ENCODE measurements at regions not wholly inside any gene's neighbourhood (a gene's known extent, or its start where the extent isn't known, plus 50 kb on each side); places are given as distances from the start of the nearest gene placed in this dataset.

GRCh38 chr4:137129845-137130244, 402.4 kb downstream of the PCDH18 start:
- TF ChIP-seq EGR1 (IDR thresholded peaks at IDR 0.05): no peak
- TF ChIP-seq CREB1 (IDR thresholded peaks at IDR 0.05; ENCODE audit: low read depth): no peak
- no peak for TF ChIP-seq FOXM1 (IDR thresholded peaks at IDR 0.05; ENCODE audit: borderline replicate concordance, low read depth)
- TF ChIP-seq TAF1 (IDR thresholded peaks at IDR 0.05; ENCODE audit: low read depth): no peak

- TF ChIP-seq CREB1 (IDR thresholded peaks at IDR 0.05; ENCODE audit: low read depth) (no peak), ZBTB7A (IDR thresholded peaks at IDR 0.05; ENCODE audit: low read depth) (no peak), FOXM1 (IDR thresholded peaks at IDR 0.05; ENCODE audit: borderline replicate concordance, low read depth) (no peak), CEBPB (IDR thresholded peaks at IDR 0.05) (no peak), TCF12 (IDR thresholded peaks at IDR 0.05; ENCODE audit: low read depth) (no peak), TAF1 (IDR thresholded peaks at IDR 0.05; ENCODE audit: low read depth) (no peak), EGR1 (IDR thresholded peaks at IDR 0.05) (no peak), YY1 (IDR thresholded peaks at IDR 0.05; ENCODE audit: low read depth) (no peak), REST (IDR thresholded peaks at IDR 0.05; ENCODE audit: low read depth) (no peak)
Measured at GRCh38 chr4:137129441-137129840, 402.9 kb downstream of the PCDH18 start.

- TF ChIP-seq FOXM1 (IDR thresholded peaks at IDR 0.05; ENCODE audit: borderline replicate concordance, low read depth) (no peak), EGR1 (IDR thresholded peaks at IDR 0.05) (no peak)
Measured at GRCh38 chr4:137125011-137125410, 407.3 kb downstream of the PCDH18 start.

- TF ChIP-seq EGR1 (IDR thresholded peaks at IDR 0.05): no peak
- peak; percentile 84 for TF ChIP-seq RAD21 (IDR thresholded peaks at IDR 0.05; ENCODE audit: low read depth)
Measured at GRCh38 chr4:137124278-137124932, 407.9 kb downstream of the PCDH18 start.

- TF ChIP-seq ZBTB7A (IDR thresholded peaks at IDR 0.05; ENCODE audit: low read depth) (no peak), TCF12 (IDR thresholded peaks at IDR 0.05; ENCODE audit: low read depth) (no peak), EP300 (IDR thresholded peaks at IDR 0.05; ENCODE audit: borderline replicate concordance) (no peak), TAF1 (IDR thresholded peaks at IDR 0.05; ENCODE audit: low read depth) (no peak), REST (IDR thresholded peaks at IDR 0.05; ENCODE audit: low read depth) (no peak), EGR1 (IDR thresholded peaks at IDR 0.05) (no peak), NFIC (IDR thresholded peaks at IDR 0.05) (no peak), TEAD4 (IDR thresholded peaks at IDR 0.05) (no peak), CEBPB (IDR thresholded peaks at IDR 0.05) (no peak), CREB1 (IDR thresholded peaks at IDR 0.05; ENCODE audit: low read depth) (no peak), MAX (IDR thresholded peaks at IDR 0.05) (no peak), USF1 (IDR thresholded peaks at IDR 0.05) (no peak), RAD21 (IDR thresholded peaks at IDR 0.05; ENCODE audit: low read depth) (no peak), FOXM1 (IDR thresholded peaks at IDR 0.05; ENCODE audit: borderline replicate concordance, low read depth) (no peak), YY1 (IDR thresholded peaks at IDR 0.05; ENCODE audit: low read depth) (no peak)
Measured at GRCh38 chr4:137122876-137123275, 409.4 kb downstream of the PCDH18 start.

- no peak for TF ChIP-seq USF1 (IDR thresholded peaks at IDR 0.05)
- no peak for TF ChIP-seq YY1 (IDR thresholded peaks at IDR 0.05; ENCODE audit: low read depth)
- TF ChIP-seq EGR1 (IDR thresholded peaks at IDR 0.05): no peak
- TF ChIP-seq RAD21 (IDR thresholded peaks at IDR 0.05; ENCODE audit: low read depth): no peak
- no peak for TF ChIP-seq FOXM1 (IDR thresholded peaks at IDR 0.05; ENCODE audit: borderline replicate concordance, low read depth)
- no peak for TF ChIP-seq CEBPB (IDR thresholded peaks at IDR 0.05)
- no peak for TF ChIP-seq TEAD4 (IDR thresholded peaks at IDR 0.05)
- no peak for TF ChIP-seq CREB1 (IDR thresholded peaks at IDR 0.05; ENCODE audit: low read depth)
- TF ChIP-seq NFIC (IDR thresholded peaks at IDR 0.05): no peak
- TF ChIP-seq TAF1 (IDR thresholded peaks at IDR 0.05; ENCODE audit: low read depth): no peak
- TF ChIP-seq REST (IDR thresholded peaks at IDR 0.05; ENCODE audit: low read depth): no peak
- TF ChIP-seq TCF12 (IDR thresholded peaks at IDR 0.05; ENCODE audit: low read depth): no peak
- no peak for TF ChIP-seq EP300 (IDR thresholded peaks at IDR 0.05; ENCODE audit: borderline replicate concordance)
- TF ChIP-seq MAX (IDR thresholded peaks at IDR 0.05): no peak
- TF ChIP-seq ZBTB7A (IDR thresholded peaks at IDR 0.05; ENCODE audit: low read depth): no peak
Measured at GRCh38 chr4:137116144-137116543, 416.1 kb downstream of the PCDH18 start.

All from Ishikawa (cell line).